ENCODE measurements at regions not wholly inside any gene's neighbourhood (a gene's known extent, or its start where the extent isn't known, plus 50 kb on each side); places are given as distances from the start of the nearest gene placed in this dataset.

- no peak overlapping the region for H2BK120ac ChIP-seq (replicated peaks; ENCODE audit: low read depth, low read length)
- no peaks in the 10 kb centered on the region for H3K36me3 ChIP-seq (ENCODE audit: control insufficient read depth in 2 of 4, insufficient read depth in 4 of 4, low read length in 3 of 4)
- no peak overlapping the region for H4K91ac ChIP-seq (replicated peaks; ENCODE audit: insufficient read length, low read length)
- H3K4me2 ChIP-seq (ENCODE audit: insufficient read depth in 1 of 2, low read depth in 2 of 2, low read length in 2 of 2): no peak overlapping the region
- ChIA-PET POLR2A (ENCODE audit: partially characterized antibody) (no interaction called here), CTCF (ENCODE audit: partially characterized antibody) (interaction anchor here (0.6 kb wide), 1 partner anchor 1055 kb away, joined by 3 read pairs; no protein-coding TSS in a partner anchor)
- no peak overlapping the region for H4K8ac ChIP-seq (ENCODE audit: extremely low read depth, insufficient read depth, low read length)
- no peak overlapping the region for H4K5ac ChIP-seq (ENCODE audit: insufficient read length, low read depth, low read length)
- no peaks in the 10 kb centered on the region for H3K79me2 ChIP-seq (ENCODE audit: control insufficient read depth in 1 of 2, insufficient read depth in 2 of 2, low read length in 2 of 2)
- no peak overlapping the region for H2AFZ ChIP-seq (ENCODE audit: low read length)
- H3K27me3 ChIP-seq (replicated peaks in 1 of 4; ENCODE audit: control insufficient read depth in 3 of 4, extremely low read depth in 1 of 4, insufficient read depth in 3 of 4, low read length in 3 of 4): no peaks in the 10 kb centered on the region
- no peak overlapping the region for H2BK5ac ChIP-seq (ENCODE audit: low read depth, low read length)
- H3K4me3 ChIP-seq (ENCODE audit: extremely low read depth in 1 of 4, insufficient read depth in 2 of 4, low read depth in 3 of 4, low read length in 4 of 4): no peak overlapping the region
- no peak overlapping the region for H3K4ac ChIP-seq (replicated peaks; ENCODE audit: insufficient read length, low read depth, low read length)
- H3K79me1 ChIP-seq (ENCODE audit: low read depth, low read length): no peaks in the 10 kb centered on the region
- H4K20me1 ChIP-seq (replicated peaks in 1 of 2; ENCODE audit: control insufficient read depth in 1 of 2, insufficient read depth in 2 of 2, low read length in 2 of 2): no peaks in the 10 kb centered on the region
- H3K14ac ChIP-seq (ENCODE audit: insufficient read length): no peak overlapping the region
- H3K23ac ChIP-seq (ENCODE audit: insufficient read length): no peak overlapping the region
- WGBS, 2 experiments (ENCODE audit: extremely low coverage in 1 of 2, insufficient coverage in 1 of 2, insufficient read length in 1 of 2, insufficient replicate concordance in 2 of 2, low coverage in 1 of 2, low lambda C conversion rate in 2 of 2, missing lambda C conversion rate in 1 of 2): 99% methylated on average over 7 of the region's 7 CpGs; no CpG with 5 or more reads in 1 of the 2 experiments
- H3K4me1 ChIP-seq (replicated peaks in 1 of 4; ENCODE audit: control insufficient read depth in 3 of 4, insufficient read depth in 4 of 4, low read length in 3 of 4): peaks cover 0 to 5% (median 0%) of the 10 kb centered on the region in 4 experiments; a peak in 3 of 7 replicates
- H2BK15ac ChIP-seq (ENCODE audit: low read length): no peak overlapping the region
- H2BK20ac ChIP-seq (ENCODE audit: low read length): no peak overlapping the region
- peaks cover 1% of the 10 kb centered on the region; the same call in 1 of the 2 replicates for H3K23me2 ChIP-seq (ENCODE audit: low read depth, low read length)
- no peak overlapping the region for H2BK12ac ChIP-seq (ENCODE audit: low read depth, low read length)
- H3K9me3 ChIP-seq (ENCODE audit: insufficient read depth in 2 of 2, low read depth in 1 of 2, low read length in 1 of 2): no peaks in the 10 kb centered on the region
- DNase-seq (ENCODE audit: low read depth in 1 of 2, low spot score in 2 of 2) (peak in 1 of 2 experiments; percentile 4), FAIRE-seq (no peak)
- H3K18ac ChIP-seq (ENCODE audit: extremely low read depth, low read length): no peak overlapping the region
- H3K27ac ChIP-seq (ENCODE audit: low read depth, low read length): no peak overlapping the region
- no peak overlapping the region for H2AK5ac ChIP-seq (ENCODE audit: low read depth, low read length)
- TF ChIP-seq NANOG (IDR thresholded peaks at IDR 0.05; ENCODE audit: insufficient read depth, low read depth, low read length, poor library complexity, severe bottlenecking) (no peak), CBX8 (IDR thresholded peaks at IDR 0.05; ENCODE audit: borderline replicate concordance, low read depth, low read length) (no peak), GABPA (IDR thresholded peaks at IDR 0.05; ENCODE audit: borderline replicate concordance, insufficient read depth, low read length) (no peak), SUZ12 (IDR thresholded peaks at IDR 0.05; ENCODE audit: low read length) (no peak), SIX5 (IDR thresholded peaks at IDR 0.05; ENCODE audit: low read depth, low read length) (no peak), EP300 (IDR thresholded peaks at IDR 0.05; ENCODE audit: borderline replicate concordance in 1 of 2, low read depth in 2 of 2, low read length in 2 of 2) (no peak), TCF12 (IDR thresholded peaks at IDR 0.05; ENCODE audit: low read depth, low read length) (no peak), ASH2L (IDR thresholded peaks at IDR 0.05; ENCODE audit: low read length) (no peak), POLR2AphosphoS5 (IDR thresholded peaks at IDR 0.05; ENCODE audit: low read depth, low read length) (no peak)
- H3K9ac ChIP-seq (replicated peaks in 1 of 4; ENCODE audit: extremely low read depth in 1 of 4, low read depth in 3 of 4, low read length in 3 of 4): no peak overlapping the region
- no peak overlapping the region for H3K56ac ChIP-seq (replicated peaks; ENCODE audit: insufficient read length, low read depth, low read length)
Observed at GRCh38 chr9:88811511-88811910, 179.8 kb upstream of the S1PR3 start.

Measured in H1 (cell line).